ENCODE measurements at regions not wholly inside any gene's neighbourhood (a gene's known extent, or its start where the extent isn't known, plus 50 kb on each side); places are given as distances from the start of the nearest gene placed in this dataset.

- no peak for TF ChIP-seq YY1 (IDR thresholded peaks at IDR 0.05; ENCODE audit: insufficient read depth, insufficient read length)
- TF ChIP-seq SUZ12 (IDR thresholded peaks at IDR 0.05; ENCODE audit: extremely low read depth, insufficient read depth, insufficient read length) = no peak
These were observed 49.6 kb upstream of the CD93 start for GRCh38 chr20:23135449-23136420.
